Inflammatory macrophage (primary cell): ENCODE measurements at regions not wholly inside any gene's neighbourhood (a gene's known extent, or its start where the extent isn't known, plus 50 kb on each side); places are given as distances from the start of the nearest gene placed in this dataset.

ENCODE experiments used
- DNase-seq, 2 donors: peaks; one replicate each; pipeline ENCODE4 v3.0.0-alpha.2; 2020 to 2022

DNA sequence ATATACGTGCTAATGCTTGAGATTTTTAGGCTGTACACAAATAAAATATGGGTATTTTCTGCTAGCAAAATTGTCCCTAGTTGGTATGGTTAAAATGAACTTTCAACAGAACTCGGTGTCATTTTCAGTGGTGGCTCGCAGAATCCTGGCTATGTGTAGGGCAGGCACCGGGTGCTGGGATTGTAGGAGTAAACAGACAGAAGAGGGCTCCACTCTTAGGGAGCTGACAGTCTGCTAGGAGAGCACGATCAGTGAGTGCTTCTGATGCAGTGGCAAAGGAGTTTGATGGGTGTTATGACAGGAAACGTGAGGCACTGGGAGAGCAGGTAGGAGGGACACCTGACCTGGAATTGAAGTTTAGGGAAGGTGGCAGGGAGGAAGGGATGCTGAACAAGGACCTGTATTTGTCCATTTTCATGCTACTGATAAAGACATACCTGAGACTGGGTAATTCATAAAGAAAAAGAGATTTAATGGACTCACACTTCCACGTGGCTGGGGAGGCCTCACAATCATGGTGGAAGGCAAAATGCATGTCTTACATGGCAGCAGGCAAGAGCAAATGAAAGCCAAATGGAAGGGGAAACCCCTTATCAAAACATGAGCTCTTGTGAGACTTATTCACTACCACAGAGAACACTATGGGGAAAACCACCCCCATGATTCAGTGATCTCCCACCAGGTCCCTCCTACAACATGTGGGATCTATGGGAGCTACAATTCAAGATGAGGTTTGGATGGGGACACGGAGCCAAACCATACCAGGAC, 105.4 kb upstream of the LCLAT1 start:
- no peak for DNase-seq

DNA sequence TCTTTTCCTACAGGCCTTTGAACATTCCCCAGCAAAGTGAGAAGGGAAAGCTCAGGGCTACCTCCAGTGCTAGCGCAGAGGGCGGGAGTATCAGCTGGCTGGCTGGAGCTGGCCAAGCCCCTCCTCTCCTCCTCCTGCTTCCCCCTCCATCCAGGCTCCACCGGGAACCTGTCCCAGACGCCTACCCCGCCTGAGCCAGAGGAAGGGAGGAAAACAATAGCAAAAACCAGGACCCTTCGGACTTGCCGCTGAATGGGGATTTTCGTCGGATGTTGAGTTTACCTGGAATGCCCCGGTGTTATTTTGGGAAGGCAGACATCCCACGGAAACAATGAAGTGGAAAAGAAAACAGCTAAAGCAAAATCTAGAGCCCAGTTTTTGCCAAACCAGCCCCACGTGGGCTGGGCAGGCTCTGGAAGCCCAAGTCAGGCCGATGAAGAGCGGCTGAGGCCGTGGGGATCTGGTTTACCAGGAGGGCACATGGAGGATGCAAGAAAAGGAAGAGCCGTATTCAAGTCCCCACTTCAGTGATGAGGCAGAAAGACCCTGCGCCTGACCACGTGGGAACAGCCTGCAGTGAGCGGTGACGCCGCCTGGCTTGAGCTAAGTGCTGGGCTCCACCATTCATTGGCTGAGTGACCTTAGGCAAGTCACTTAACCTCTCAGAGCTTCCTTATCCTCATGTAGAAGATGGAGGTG, 100.4 kb upstream of the LCLAT1 start:
- no peak for DNase-seq

DNA sequence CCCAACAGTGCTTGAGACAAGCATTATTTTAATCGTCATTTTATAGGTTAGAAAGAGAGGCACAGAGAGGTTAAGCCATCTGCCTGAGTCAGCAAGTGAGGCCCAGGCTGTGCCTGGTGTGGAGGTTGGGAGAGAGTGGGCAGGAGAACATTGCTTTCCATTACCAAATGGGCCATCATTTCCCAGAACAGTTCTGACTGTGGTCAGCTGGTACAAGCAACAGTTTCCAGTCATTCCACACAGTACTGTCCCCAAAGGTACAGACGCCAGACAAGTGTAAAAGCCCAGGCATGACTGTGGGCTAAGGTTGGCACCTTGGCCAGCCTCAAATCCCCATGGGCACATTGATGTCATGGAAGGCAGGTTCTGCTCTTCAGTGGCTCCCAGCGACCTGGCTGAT, 98.2 kb upstream of the LCLAT1 start:
- no peak for DNase-seq

DNA sequence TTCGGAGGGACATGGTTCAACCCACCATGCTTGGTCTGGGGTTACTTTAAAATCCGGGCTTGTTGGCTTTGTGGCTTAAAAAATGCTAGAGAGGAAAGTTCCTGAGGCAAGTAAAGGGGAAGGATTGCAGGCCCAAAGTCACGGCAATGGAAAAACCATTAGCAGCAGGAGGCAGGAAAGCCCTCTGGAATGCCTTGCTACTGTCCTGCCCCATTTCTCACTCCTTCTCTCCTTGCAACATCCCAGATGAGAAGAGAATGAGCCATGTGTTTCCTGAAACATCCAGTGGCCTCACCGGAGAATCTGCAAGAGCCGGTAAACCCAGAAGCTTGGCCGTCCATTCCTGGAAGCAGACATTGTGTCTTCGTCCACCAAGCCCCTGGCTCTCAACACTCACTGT, 97.4 kb upstream of the LCLAT1 start:
- DNase-seq = no peak

DNA sequence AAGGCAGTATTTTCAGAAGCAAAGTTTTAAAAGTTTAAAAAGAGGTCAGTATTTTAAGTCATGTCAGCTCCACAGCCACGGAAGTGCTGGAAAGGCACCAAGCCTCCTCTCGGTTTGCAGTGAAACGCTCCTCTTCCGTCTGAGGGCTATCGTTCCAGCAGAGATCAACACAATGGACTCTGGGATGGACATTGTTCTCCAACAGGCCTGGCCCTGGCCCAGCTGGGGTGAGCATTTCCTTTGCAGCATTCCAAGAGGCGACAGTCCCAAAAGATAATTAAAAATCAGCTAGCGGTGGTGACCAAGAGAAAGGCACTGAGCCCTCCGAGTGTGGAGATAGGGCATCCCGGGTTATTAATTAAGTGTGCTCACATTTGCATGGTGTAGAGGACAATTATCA, 95.9 kb upstream of the LCLAT1 start:
- no peak for DNase-seq

DNA sequence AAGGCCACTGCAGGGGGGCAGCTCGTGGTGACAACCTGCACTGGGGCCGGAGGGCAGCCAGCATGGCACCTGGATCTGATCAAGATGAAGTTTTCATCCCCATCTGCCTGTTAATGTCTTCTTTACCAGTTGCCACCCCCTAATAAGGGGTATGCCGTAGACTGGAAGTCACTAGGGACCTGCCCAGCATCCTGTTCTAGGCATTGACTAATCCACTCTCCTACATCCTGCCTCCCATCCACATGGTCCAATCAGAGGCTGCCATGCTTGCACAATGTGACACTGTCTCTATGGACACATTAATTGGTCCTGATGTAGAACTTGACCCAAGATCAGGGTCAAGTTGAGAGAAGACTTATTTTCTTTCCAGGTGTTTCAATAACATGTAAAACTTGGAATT, 95.1 kb upstream of the LCLAT1 start:
- DNase-seq = no peak

DNA sequence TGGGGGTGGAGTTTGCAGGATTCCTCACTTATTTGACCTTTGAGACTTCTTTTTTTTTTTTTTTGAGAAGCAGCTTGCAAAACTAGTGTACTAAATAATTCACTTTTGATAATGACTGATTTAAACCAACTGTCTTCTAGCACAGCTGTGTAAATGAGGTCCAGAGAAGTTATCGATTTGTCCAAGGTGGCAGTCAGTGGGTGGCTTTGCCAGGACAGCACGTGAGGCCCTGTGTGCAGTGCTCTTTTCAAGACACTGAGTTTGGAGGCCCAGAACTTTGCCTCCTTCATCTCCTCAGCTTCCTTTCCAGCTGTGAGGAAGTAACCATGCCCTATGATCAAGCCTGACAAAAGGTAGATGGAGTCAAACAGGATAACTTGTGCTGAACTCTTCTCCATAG, 92.9 kb upstream of the LCLAT1 start:
- no peak for DNase-seq

DNA sequence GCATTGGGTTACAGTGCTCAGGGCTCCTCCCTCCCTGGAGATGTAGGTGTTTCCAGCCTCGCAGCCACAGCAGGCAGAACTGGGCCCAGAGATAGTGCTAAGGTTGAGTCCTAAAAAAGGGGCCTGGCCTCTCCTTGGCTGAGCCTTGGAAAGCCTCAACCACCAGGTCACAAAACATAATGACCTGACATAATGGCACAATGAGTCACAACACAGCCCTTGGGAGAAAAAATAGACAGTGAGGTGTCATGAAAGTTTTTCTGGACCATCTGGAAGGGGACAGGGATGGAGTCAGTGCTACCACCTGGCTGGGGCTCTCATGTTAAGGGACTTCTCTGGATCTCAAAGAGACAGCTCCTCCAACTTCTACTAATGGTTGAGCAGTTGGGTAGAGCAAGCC, 92.4 kb upstream of the LCLAT1 start:
- DNase-seq = no peak

DNA sequence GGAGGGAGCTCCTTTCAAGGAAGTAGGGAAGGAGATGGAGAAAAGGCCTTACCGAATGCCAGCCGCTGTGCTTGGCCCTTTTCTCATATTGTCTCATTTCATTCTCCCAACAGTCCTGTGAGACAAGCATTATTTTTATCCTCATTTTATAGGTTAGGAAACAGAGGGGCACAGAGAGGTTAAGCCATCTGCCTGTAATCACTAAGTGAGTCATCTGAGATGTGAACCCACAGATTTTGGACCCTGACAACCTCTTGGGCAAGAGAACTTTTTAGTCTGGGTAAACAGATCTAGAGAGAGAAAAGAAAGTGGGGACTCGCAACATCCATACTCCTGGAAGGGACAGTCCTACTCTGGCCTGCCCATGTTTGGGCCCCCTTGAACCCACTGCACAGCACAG, 91.7 kb upstream of the LCLAT1 start:
- no peak for DNase-seq

DNA sequence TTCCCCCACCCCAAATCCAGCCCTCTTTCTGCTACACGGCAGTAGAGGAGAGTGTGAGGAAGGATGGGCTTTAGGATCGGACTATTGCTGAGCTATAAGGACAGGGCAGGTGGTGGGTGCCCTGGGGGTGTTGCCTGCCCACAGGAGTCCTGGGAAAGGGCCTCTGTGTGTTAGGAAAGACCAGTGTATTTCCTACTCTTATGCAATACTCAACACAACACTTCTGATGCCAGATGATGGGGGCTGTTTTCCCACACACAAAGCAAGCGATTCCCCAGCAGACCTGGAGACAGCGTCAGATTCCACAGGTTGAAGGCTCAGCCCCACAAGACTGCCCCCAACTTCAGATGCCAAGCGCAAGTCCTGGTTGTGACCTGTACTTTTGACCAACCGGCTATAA, 91.0 kb upstream of the LCLAT1 start:
- no peak for DNase-seq

DNA sequence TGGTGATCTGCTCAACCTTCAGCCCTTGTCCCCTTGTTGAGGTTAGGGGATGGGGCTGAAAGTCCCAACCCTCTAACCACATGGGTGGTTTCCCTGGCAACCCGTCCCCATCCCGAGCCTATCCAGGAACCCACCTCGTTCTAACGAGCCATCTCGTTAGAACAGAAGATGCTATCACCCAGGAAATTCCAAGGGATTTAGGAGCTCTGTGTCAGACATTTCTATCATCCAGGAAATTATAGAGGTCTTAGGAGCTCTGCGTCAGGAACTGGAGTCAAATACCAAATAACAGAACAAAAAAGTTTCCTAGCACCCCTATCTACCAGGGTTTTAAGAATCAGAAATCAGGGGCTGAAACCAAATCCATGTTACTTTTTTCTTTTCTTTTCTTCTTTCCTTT, 90.3 kb upstream of the LCLAT1 start:
- no peak for DNase-seq

DNA sequence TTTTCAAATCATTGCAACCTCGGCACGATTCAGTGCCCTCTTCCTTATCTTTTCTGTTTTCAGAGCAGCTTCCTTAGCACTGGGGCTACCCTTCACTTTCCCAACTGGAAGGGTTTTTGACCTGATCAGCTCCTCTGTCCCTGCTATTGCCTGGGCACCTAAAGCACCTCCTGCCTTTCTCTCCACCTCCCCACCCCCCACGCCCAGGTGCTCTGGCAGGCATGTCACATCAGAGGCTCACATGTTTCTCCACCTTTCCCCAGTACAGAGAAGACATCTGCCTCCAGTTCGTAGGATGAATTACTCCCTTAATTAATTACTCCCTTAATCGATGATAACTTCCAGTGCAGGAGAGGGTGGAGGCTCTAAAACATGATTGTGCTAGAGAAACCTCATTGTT, 88.7 kb upstream of the LCLAT1 start:
- no peak for DNase-seq

DNA sequence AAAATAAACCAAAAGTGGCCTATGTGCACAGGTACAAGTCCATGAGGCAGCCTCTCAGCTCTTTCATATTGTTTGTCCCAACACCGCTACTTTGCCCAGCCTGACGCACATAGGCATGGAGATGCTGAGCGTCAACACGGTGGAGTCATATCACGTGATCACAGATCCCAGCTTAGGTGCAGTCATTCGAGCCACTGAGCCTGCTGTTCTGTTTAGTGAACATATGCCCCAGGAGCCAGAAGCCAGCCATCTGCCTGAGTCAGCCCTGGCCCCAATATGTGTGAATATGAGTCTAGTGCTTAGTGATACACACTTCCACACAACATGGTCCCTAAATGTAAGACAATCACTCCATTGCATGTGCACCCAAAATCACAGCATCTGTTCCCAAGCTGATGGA, 88.2 kb upstream of the LCLAT1 start:
- DNase-seq = no peak

DNA sequence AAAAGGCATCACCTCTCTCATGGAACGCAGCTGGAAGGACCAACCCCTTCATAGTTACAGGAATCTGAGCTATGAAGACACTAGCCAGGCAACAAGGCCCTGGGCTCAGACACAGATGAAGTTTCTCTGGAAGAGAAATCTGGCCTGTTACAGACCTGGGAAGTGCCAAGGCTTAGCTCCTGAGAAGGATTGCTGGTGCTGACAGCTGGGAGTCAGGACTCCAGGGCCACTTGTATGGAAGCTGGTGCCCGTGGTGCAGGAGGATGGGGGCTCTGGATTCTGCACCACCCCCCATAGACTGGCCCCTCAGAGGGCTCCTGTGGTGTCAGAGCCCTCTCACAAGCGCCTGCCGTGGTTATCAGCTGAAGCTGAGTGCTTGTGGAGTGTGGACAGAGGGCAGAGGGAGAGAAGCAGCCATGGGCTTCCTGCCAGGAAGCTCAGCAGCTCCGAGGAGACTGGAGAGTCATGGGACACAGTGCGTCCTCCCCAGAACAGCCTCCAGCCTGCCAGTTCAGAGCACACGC, 87.3 kb upstream of the LCLAT1 start:
- no peak for DNase-seq

DNA sequence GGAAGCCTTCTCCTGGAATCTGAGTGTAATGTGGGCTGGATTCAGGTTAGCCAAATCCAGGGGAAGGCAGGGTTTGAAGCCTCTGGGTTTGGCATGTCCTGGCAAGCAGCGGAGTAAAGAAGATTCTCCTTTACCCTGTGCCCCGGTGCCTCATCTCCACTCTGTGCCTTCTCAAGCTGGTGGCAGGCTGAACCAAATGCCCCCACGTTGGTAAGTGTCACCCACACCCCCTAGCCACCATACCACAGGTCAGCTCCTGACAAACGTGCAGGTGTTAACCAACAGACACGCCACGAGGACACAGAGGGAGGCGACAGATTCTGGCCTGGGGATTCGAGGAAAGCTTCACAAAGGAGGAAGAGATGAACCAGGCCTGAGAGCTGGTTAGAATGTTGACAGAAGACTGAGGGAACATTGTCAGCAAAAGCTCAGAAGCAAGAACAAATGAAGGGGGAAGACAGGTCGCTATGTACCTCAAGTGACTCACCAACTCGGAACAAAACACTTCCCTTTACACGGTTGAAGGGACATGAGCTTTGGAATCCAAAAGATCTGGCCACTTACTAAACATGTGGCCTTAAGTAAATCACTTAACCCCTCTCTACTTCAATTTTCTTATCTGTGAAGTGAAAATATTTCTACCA, 85.2 kb upstream of the LCLAT1 start:
- DNase-seq = no peak

DNA sequence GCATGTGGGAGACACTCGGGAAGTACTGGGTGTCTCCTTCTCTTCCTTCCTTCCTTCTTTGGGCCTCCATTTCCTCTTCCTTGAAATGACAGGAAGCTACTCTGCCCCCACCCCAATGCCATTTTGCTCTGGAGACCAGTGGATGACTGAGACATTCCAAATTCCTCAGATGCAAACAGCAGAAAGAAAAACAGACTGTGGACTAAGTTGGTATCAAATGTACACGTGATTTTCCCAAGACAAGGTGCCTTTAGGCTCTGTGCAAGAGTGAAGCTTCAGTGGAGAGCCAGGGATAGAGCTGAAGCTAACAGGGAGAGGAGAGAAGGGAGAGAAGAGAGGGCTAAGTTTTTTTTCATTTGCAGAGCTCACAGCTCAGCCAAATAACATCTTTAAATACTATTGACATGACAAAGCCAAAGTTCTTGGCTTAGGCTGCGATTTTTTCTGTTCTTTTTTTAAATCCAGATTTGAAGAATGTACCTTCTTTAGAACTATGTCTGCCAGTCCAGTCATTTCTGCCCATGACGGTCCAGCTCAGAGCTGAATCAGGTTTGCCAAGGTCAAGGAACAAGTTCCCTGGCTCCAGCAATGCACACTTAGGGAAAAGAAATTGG, 84.5 kb upstream of the LCLAT1 start:
- DNase-seq = no peak

DNA sequence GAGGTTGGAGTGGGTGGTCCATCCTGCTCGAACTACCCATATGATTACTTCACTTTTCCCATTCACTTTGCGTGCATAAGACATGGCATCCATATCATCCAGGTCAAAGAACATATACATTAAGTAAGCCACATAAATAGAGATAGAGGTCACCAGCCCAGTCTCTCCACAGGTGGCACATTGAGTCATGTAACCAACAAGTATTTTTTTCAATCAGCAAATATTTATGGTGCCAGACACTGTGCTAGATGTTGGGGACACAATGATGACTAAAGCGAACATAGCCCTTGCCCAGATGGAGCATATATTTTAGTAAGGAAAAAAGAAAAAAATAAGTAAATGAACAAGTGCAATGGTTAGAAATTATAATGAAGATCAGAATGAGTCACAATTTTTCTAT, 83.6 kb upstream of the LCLAT1 start:
- DNase-seq = no peak

DNA sequence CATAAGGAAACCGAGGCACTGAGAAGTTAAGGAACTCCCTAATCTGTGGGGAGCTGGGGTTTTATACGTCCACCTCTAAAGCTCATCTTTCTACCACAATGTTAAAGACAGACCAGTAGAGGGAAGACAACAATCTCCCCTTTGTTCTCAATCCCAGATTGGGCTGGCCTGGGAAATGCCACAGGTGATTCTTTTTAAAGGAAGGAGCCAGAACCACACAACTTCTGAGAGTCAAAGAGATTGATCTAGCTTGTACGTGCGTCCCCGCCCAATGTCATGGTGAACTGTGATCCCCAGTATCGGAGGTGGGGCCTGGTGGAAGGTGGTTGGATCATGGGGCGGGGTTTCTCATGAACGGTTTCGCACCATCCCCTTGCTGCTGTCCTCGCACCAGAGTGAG, 81.8 kb upstream of the LCLAT1 start:
- DNase-seq = no peak

DNA sequence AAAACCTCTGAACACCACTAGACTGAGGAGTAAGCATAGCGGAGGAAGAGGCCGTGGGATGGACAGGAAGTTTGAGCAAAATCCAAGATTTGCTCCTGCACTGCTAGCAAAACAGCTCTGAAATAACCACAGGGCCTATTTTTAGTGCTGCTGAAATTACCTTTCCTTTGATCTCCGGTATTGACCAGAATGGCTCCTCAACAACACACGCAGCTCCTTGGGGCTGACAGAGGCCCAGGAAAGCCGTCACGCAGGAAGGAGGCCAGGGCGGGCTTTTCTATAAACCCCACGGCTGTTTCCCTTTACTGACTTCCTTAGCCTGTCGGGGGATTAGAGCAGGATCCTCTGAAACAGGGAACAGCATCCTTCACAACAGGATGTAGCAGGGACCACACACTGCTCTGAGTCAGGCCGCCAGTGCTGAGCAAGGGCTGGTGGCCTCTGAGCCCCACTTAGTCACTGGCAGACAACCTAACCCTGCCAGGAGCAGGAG, 80.8 kb upstream of the LCLAT1 start:
- DNase-seq = peak in 1 of 2 donors; percentile 20

DNA sequence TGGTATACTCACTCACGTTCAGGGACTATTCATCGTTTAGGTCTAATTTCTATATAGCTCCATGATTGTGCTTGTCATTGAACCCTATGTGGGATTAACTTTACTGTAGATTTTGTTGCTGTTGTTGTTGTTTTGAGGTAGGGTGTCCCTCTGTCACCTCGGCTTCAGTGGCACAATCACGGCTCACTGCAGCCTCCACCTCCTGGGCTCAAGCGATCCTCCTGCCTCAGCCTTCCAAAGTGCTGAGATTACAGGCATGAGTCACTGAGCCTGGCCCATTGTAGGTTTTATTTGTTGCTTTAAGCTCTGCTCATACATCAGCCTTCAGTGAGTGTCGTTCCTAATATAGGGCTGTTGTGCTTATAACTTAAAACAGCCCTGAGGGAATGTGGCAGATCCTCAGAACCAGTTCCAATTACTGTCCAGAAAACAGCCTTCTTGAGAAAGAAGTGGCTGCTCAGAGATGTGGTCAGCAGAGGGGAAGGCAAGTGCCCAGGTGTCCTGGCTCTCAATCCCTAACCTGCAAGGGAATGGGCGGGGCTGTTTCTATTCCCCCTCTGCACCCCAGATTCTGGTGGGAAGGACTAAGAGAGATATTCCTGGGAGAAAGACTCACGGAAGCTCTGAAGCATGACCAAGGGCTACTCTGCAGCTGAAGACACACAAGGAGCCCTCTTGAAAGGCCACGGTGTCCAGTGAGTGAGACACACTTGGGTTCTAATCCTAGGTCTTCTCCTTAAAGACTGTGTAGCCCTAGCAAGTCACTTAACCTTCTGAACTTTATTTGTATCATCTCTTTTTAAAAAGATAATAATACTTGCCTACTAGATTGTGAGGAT, 79.6 kb upstream of the LCLAT1 start:
- no peak for DNase-seq

DNA sequence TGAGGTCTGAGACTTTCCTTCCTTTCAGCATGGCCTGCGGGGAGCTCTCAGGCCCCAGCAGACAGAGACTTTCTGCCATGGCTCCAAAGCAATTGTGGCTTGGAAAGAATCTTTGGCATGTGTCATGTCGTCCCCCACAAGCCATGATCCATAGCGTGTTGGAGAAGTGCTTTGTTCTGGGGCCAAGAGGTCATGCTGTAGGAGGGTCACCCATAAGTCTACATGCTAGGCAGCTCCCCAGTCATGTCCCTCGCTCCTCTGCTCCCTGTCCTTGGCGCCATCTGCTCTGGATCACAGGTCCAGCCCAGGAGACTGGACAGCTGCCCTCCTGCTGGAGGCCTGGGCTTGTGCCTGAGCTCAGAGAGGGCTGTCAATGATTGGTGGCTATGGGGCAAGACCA, 78.8 kb upstream of the LCLAT1 start:
- DNase-seq = no peak

DNA sequence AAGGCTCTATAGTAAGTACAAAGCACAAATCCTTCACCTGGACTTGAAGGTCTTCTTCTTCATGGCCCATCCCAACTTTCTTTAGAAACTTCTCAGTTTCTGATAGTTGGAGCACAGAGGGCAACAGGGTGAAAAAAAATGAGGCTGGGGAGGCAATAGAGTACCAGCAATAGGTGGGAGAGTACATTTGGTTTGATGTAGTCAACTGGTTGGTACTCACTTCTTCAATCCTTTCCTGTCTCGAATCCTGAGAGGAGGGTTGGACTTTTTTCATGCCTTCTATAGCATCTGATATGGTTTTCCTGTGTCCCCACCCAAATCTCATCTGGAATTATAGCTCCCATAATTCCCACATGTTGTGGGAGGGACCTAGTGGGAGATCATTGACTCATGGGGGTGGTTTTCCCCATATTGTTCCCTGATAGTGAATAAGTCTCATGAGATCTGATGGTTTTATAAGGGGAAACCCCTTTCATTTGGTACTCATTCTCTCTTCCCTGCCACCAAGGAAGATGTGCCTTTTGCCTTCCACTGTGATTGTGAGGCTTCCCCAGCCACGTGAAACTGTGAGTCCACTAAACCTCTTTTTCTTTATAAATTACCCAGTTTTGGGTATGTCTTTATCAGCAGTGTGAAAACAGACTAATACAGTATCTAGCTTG, 75.9 kb upstream of the LCLAT1 start:
- DNase-seq = no peak
